ENCODE measurements at regions not wholly inside any gene's neighbourhood (a gene's known extent, or its start where the extent isn't known, plus 50 kb on each side); places are given as distances from the start of the nearest gene placed in this dataset.

DNA sequence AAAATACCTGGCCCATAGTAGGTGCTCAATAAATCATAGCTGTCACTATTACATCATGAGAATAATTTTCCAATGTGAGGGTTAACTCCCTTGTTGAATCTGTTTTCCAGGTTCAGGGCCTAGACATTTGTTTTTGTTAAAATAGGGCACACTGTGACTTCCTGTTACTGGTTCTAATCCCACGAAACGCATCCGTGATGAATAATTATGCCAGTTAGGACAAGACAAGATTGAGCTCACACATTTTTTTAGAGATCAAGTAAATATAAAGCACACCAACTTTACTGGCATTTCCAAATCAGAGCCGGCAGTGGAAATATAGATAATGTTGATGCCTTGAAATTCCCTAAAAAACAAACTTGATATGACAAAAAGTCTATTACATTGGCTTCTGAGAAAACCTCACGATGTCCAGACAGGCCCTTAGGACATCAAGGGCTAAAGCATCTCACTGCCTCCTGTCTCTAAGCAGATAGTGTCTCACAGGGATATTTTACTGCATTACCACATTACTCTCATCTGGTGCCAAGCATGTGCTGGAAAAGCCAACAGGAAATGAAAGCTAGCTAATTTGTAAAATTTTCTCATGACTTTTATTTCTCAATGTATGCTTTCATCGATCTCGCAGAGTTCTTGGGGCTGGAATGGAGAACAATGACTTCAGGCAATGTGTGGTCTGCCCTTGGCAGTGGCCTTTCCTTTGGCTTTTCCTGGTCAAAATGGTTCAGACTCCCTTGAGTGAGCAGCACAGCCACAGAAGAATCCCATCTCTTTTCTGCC, 414.3 kb upstream of the PAPPA start:
- no peak overlapping the region for H3K27ac ChIP-seq
- TF ChIP-seq CTCF (IDR thresholded peaks at IDR 0.05) (no peak), ZFX (IDR thresholded peaks at IDR 0.05; ENCODE audit: borderline replicate concordance) (no peak)

DNA sequence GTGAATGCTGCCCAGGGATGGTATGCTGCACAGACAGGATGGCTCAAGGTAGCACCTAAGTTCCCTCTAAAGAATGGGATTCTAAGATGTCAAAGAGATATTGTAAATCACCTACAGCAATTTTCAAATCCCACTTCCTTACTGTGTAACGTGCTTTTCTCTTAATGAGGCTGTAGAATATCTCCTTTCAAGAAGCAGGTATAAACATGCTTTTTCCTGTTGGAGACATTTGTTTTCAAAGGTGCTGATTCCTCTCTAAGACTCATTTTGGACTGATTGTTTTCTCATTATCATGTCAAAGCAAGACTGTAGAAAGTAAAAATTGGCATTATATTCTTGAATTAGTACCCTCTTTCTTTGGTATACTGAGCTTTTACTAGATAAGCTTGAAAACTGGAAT, 412.6 kb upstream of the PAPPA start:
- H3K27ac ChIP-seq = no peak overlapping the region
- no peak for TF ChIP-seq CTCF (IDR thresholded peaks at IDR 0.05)
- no peak for TF ChIP-seq ZFX (IDR thresholded peaks at IDR 0.05; ENCODE audit: borderline replicate concordance)

- no peak for TF ChIP-seq ZFX (IDR thresholded peaks at IDR 0.05; ENCODE audit: borderline replicate concordance)
- TF ChIP-seq CTCF (IDR thresholded peaks at IDR 0.05) = no peak
- H3K27ac ChIP-seq = no peak overlapping the region
Observed at GRCh38 chr9:115743709-115744605, 409.6 kb upstream of the PAPPA start.

DNA sequence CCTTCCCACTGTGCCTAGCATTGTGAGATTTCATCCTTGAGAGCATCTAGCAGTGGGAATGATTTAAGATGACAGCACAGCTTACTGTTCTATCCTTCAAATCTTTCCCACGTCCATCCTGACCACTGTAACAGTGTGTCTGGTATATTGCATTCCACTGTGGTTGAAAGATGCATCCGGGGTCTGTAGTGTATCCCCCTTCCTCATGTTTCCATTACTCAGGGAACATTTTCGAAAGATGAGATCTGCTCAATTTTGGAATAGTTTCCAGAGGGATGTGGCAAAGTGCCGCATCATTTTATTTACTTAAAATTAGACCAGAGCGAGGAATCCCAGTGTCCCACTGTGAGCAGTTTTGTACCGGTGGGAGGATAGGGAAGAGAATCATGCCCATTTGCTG, 407.1 kb upstream of the PAPPA start:
- H3K27ac ChIP-seq = no peak overlapping the region
- TF ChIP-seq ZFX (IDR thresholded peaks at IDR 0.05; ENCODE audit: borderline replicate concordance) (no peak), CTCF (IDR thresholded peaks at IDR 0.05) (no peak)

- TF ChIP-seq ZFX (IDR thresholded peaks at IDR 0.05; ENCODE audit: borderline replicate concordance) (no peak), CTCF (IDR thresholded peaks at IDR 0.05) (no peak)
- no peak overlapping the region for H3K27ac ChIP-seq
Observed at GRCh38 chr9:115747731-115748130, 405.9 kb upstream of the PAPPA start.

DNA sequence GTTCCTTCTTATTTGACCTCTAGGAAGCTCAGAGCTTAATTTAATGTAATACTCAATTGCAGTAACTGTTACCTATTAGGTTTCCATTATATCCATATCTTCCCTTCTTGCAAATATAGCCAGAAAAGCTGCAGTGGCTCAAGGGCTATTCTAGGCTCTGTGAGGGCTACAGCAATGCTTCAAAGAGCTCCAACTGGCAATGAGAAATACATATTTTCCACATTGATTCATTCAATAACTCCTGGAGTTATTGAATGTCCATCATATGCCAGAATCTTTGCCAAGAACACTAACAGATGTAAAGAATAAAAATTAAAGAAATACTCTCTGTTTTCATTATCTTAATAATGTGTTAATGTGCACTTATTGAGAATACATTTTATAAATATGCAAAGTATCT, 396.9 kb upstream of the PAPPA start:
- no peak for TF ChIP-seq ZFX (IDR thresholded peaks at IDR 0.05; ENCODE audit: borderline replicate concordance)
- TF ChIP-seq CTCF (IDR thresholded peaks at IDR 0.05) = no peak
- no peak overlapping the region for H3K27ac ChIP-seq

DNA sequence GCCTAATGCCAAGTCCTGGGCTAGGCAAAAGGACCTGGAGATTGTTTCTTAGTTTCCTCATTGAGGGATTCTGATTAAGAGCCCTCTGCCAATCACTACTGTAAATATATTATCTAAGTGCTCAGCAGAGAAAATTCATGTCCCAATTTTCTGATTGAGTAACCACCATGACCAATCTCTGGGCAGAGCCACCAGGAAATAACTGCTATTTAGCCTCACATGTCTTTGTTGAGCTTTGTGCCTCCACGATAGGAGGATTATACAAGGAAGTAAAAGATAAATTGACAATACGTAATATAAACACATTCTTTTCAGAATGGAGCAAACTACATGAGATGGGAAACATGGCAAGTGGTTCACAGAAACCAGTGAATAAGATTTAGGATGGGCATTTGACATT, 396.1 kb upstream of the PAPPA start:
- no peak overlapping the region for H3K27ac ChIP-seq
- TF ChIP-seq ZFX (IDR thresholded peaks at IDR 0.05; ENCODE audit: borderline replicate concordance) (no peak), CTCF (IDR thresholded peaks at IDR 0.05) (no peak)

Data from 22Rv1 (cell line).